PFSK-1 (cell line): ENCODE measurements at regions not wholly inside any gene's neighbourhood (a gene's known extent, or its start where the extent isn't known, plus 50 kb on each side); places are given as distances from the start of the nearest gene placed in this dataset.

Source experiments
- POLR2AphosphoS5 ChIP-seq: IDR thresholded peaks from 2 replicates; pipeline ENCODE4 v1.6.1; 2012; ENCODE audit warnings: low read depth, mild to moderate bottlenecking, control low read depth, low read length, moderate library complexity
- SIN3A ChIP-seq: IDR thresholded peaks from 2 replicates; pipeline ENCODE4 v1.6.1; 2012; ENCODE audit warnings: mild to moderate bottlenecking, low read length, moderate library complexity, borderline replicate concordance; ENCODE audit not compliant: insufficient read depth
- TAF1 ChIP-seq: IDR thresholded peaks from 2 replicates; pipeline ENCODE4 v1.6.1; 2012; ENCODE audit warnings: low read length, control low read depth, borderline replicate concordance; ENCODE audit not compliant: insufficient read depth

- TF ChIP-seq TAF1 (no peak), POLR2AphosphoS5 (no peak), SIN3A (no peak)
Observed at GRCh38 chr19:31532034-31532433, 182.8 kb upstream of the TSHZ3 start.
